Heart left ventricle (tissue), 16 donors: ENCODE measurements at regions not wholly inside any gene's neighbourhood (a gene's known extent, or its start where the extent isn't known, plus 50 kb on each side); places are given as distances from the start of the nearest gene placed in this dataset.

ENCODE experiments used
- ATAC-seq, 4 donors: fragments of 200-7000 bp; cut with Tn5 transposase; one replicate each; pipeline ENCODE4 v1.9.1; 2020 to 2022; ENCODE audit warnings: moderate library complexity in 4 of 4, mild to moderate bottlenecking in 3 of 4, moderate number of reproducible peaks in 1 of 4
- DNase-seq, 5 donors: peaks; one replicate each; pipeline ENCODE4 v3.0.0-alpha.2; 2020
- H3K27ac ChIP-seq, 12 donors: fragments of 200-600 bp; sonication (generic) in 4 of 12; one replicate each; pipeline versions ENCODE4 v1.5.0 to v1.8.0; 2016 to 2022; ENCODE audit warnings: mild to moderate bottlenecking in 2 of 12
- H3K27me3 ChIP-seq, 9 donors: fragments of 200-600 bp; sonication (generic) in 2 of 9; one replicate each; pipeline versions ENCODE4 v1.5.1 to v1.8.0; 2016 to 2022; ENCODE audit warnings: mild to moderate bottlenecking in 3 of 9
- H3K36me3 ChIP-seq, 9 donors: fragments of 200-600 bp; sonication (generic) in 2 of 9; one replicate each; pipeline versions ENCODE4 v1.5.0 to v1.8.0; 2018 to 2022; ENCODE audit warnings: mild to moderate bottlenecking in 2 of 9
- H3K4me1 ChIP-seq, 12 donors: fragments of 200-600 bp; sonication (generic) in 4 of 12; one replicate each; pipeline versions ENCODE4 v1.5.0 to v1.8.0; 2016 to 2022; ENCODE audit warnings: mild to moderate bottlenecking in 3 of 12
- H3K4me3 ChIP-seq, 12 donors: fragments of 200-600 bp; sonication (generic) in 4 of 12; one replicate each; pipeline versions ENCODE4 v1.5.0 to v1.8.0; 2017 to 2022; ENCODE audit warnings: mild to moderate bottlenecking in 9 of 12, moderate library complexity in 4 of 12
- H3K9me3 ChIP-seq, 12 donors: fragments of 200-600 bp; sonication (generic) in 4 of 12; one replicate each; pipeline versions ENCODE4 v1.5.0 to v1.8.0; 2016 to 2022; ENCODE audit warnings: mild to moderate bottlenecking in 1 of 12
- CTCF ChIP-seq, 12 donors: fragments of 200-600 bp; sonication (generic) in 4 of 12; IDR thresholded peaks; one replicate each; pipeline versions ENCODE4 v1.5.0 to v1.8.0; 2018 to 2022; ENCODE audit warnings: antibody characterized with exemption in 12 of 12, mild to moderate bottlenecking in 5 of 12
- POLR2A ChIP-seq, 2 donors: fragments of 450-650 bp; IDR thresholded peaks; one replicate each; pipeline ENCODE4 v1.6.1; 2017; ENCODE audit warnings: antibody characterized with exemption in 2 of 2, mild to moderate bottlenecking in 2 of 2, moderate library complexity in 2 of 2
- WGBS, 4 donors: extraction: QIAGEN DNeasy Blood & Tissue Kit in 2 of 4; methylation state at CpG; one replicate each; pipeline versions ENCODE4 v1.1.5 to v1.1.7; 2013 to 2018; 5-methylcytosine and 5-hydroxymethylcytosine counted together
- intact Hi-C, 10 donors: fragments of 100-400 bp; cut with DNase I; formaldehyde crosslinking; loops; one replicate each; pipeline versions ENCODE4 v1.11.1 to v1.14.2; 2022
- donor health status: ischemic (EF 13 %, LVEDD 7.1; RV severe dilation, severe dysfunction).
- donor health status: healthy with polysubstance abuse.
- donor health status: DM: no; HTN: yes; CAD: no.
- donor health status: DM: no; HTN: no; CAD: no.
- donor health status: ischemic (EF 25% LVEDD 6.9; RV normal size, moderate dysfunction).
- donor health status: ischemic (EF 25% LVEDD 5.7; RV mildly dilated, moderate dysfunction).
- donor health status: healthy.
- donor health status: DM: yes; HTN: yes; CAD: no.
- donor health status: ischemic (EF 35%, LVEDD 5.7; RV mildly dilated, moderate dysfunction).
- donor health status: nonischemic (EF 11% LVEDD 7.7; RV severe dilation, severe dysfunction).
- donor health status: DM: yes; HTN: yes; CAD: no.
- donor health status: PGD.
- donor health status: ischemic (EF 29% LVEDD 5.4; RV normal size, mild dysfunction).
- donor health status: nonischemic (EF 23%, LVEDD 6.1; RV moderate dilation, normal function).

DNA sequence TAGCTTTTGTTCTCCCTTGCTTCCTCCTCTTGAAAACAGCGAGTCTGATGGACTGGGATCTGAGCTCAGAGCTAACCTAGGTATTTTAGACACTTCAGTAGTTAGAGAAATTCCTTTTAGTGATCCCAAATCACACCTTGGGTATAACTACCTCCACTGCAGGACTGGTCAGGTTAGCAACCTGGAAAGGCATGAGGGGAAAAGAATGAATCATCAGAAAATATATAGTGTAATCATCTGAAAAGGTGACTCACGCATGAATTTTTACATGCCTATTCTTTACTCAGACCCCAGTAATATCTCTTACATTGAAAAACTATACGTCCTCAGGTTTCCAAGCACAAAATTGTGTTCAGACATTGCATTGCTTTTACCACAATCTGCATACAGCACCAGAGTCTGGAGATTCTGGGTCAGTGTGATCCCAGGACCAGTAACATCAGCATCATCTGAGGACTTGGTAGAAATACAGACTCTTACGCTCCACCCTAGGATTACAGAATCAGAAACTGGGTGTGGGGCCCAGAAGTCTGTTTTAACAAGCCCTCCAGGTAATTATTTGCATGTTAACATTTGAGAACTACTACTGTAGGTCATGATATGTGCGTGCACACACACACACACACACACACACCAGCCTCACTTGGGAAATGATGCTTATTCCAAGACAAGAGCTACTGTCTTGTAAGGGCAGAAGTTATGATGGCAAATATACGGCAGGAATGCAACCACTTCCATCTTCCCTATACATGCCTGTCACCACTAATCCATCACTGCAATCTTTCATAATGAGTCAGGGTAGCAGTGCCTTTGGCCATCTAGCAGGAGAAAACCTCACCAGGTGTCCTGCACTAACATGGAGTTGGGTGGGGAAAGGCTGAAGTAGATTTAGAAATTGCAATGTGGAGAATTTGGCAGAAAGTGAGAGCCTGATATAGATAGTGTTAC is 271.6 kb upstream of the MAP3K1 start:
- Histone ChIP-seq H3K4me1 (no peaks in the 10 kb centered on the region), H3K4me3 (no peak overlapping the region), H3K27ac (no peak overlapping the region), H3K36me3 (no peaks in the 10 kb centered on the region), H3K9me3 (no peaks in the 10 kb centered on the region), H3K27me3 (no peaks in the 10 kb centered on the region)
- 92 to 94% (median 93%) methylated on average over 6 of the region's 6 CpGs for WGBS, 4 donors
- intact Hi-C loops, result no loop called here
- no peak for ATAC-seq
- TF ChIP-seq POLR2A (IDR thresholded peaks at IDR 0.05) (no peak), CTCF (IDR thresholded peaks at IDR 0.05) (no peak)
- DNase-seq, result no peak

DNA sequence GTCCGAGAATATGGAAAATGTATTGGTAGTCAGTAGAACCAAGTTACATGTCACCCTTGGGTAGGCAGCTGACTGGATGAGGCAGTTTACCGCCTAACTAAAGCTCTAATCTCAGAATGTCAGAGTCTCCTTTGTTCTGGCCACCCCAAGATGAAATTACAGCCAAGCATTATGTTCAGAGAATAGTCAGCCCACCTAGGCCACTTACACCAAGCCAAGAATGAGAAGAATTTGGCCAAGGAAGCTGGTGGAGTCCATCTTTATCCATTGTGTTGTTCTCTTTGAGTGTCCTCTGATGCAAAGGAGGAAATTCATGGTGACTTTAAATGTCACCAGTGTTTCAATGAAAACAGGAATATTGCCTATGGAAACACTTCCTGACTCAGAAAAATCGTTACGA is 275.1 kb upstream of the MAP3K1 start:
- Histone ChIP-seq H3K36me3 (no peaks in the 10 kb centered on the region), H3K4me1 (no peaks in the 10 kb centered on the region), H3K27ac (no peak overlapping the region), H3K4me3 (no peak overlapping the region), H3K27me3 (no peaks in the 10 kb centered on the region), H3K9me3 (no peaks in the 10 kb centered on the region)
- DNase-seq (no peak), ATAC-seq (peak in 1 of 4 donors; percentile 34)
- 75 to 83% (median 78%) methylated on average over 4 of the region's 4 CpGs for WGBS, 4 donors
- intact Hi-C loops, result no loop called here
- TF ChIP-seq POLR2A (IDR thresholded peaks at IDR 0.05) (no peak), CTCF (IDR thresholded peaks at IDR 0.05) (no peak)

- ATAC-seq (no peak), DNase-seq (no peak)
- Histone ChIP-seq H3K36me3 (no peaks in the 10 kb centered on the region), H3K4me3 (no peak overlapping the region), H3K27ac (no peak overlapping the region), H3K9me3 (no peaks in the 10 kb centered on the region), H3K27me3 (no peaks in the 10 kb centered on the region), H3K4me1 (no peaks in the 10 kb centered on the region)
- 96 to 99% (median 98%) methylated on average over 6 of the region's 6 CpGs for WGBS, 4 donors
- no peak for TF ChIP-seq CTCF (IDR thresholded peaks at IDR 0.05)
- no peak for TF ChIP-seq POLR2A (IDR thresholded peaks at IDR 0.05)
- intact Hi-C loops, result no loop called here
Measured at GRCh38 chr5:56538580-56538979, 276.8 kb upstream of the MAP3K1 start.

GRCh38 chr5:56535347-56535746 is 280.0 kb upstream of the MAP3K1 start:
- intact Hi-C loops, result no loop called here
- Histone ChIP-seq H3K9me3 (no peaks in the 10 kb centered on the region), H3K27ac (no peak overlapping the region), H3K36me3 (no peaks in the 10 kb centered on the region), H3K27me3 (no peaks in the 10 kb centered on the region), H3K4me1 (no peaks in the 10 kb centered on the region), H3K4me3 (no peak overlapping the region)
- TF ChIP-seq POLR2A (IDR thresholded peaks at IDR 0.05), result no peak
- no peak for TF ChIP-seq CTCF (IDR thresholded peaks at IDR 0.05)
- ATAC-seq (no peak), DNase-seq (no peak)
- WGBS, 4 donors, result 92 to 97% (median 95%) methylated on average over 1 of the region's 1 CpG
